B cell (primary cell): ENCODE measurements at regions not wholly inside any gene's neighbourhood (a gene's known extent, or its start where the extent isn't known, plus 50 kb on each side); places are given as distances from the start of the nearest gene placed in this dataset. TPM values are rescaled to one million over a fixed set of nuclear protein-coding genes. Genes with fewer than 3 reads are reported as not detected.

Source experiments
- ATAC-seq: fragments of 200-7000 bp; cut with Tn5 transposase; one replicate; pipeline ENCODE4 v1.10.0; 2021; ENCODE audit warnings: low read depth, mild to moderate bottlenecking, moderate number of reproducible peaks, moderate library complexity
- CTCF ChIA-PET: fragments of 350-600 bp; sonication (Branson Sonifier 250); formaldehyde crosslinking; loops from one replicate; lab custom pipeline; 2021; ENCODE audit warnings: antibody characterized with exemption, inconsistent platforms; lab: Charles Lee
- POLR2A ChIA-PET: fragments of 350-600 bp; sonication (Branson Sonifier 250); formaldehyde crosslinking; loops from one replicate; lab custom pipeline; 2021; ENCODE audit warnings: antibody characterized with exemption; lab: Charles Lee
- DNase-seq: peaks from one replicate; pipeline ENCODE4 v3.0.0; 2013
- H2AFZ ChIP-seq: 2 replicates; pipeline ENCODE4 v1.6.1; 2012; ENCODE audit warnings: mild to moderate bottlenecking, low read depth, low read length; ENCODE audit not compliant: insufficient read depth, poor library complexity, severe bottlenecking
- H3K27ac ChIP-seq, 2 donors: 1 replicate in 1 of 2; 2 replicates in 1 of 2; pipeline ENCODE4 v1.5.1; 2012 to 2013; ENCODE audit warnings: low read length in 2 of 2, mild to moderate bottlenecking in 2 of 2, moderate library complexity in 1 of 2
- H3K27me3 ChIP-seq, 4 experiments: fragments of 200-600 bp in 1 of 4; sonication (generic) in 1 of 4; replicated peaks in 1 of 4; 1 replicate in 2 of 4; 2 replicates in 2 of 4; pipeline versions ENCODE4 v1.6.1 to v1.7.0; 2013 to 2016; ENCODE audit warnings: low read length in 3 of 4, mild to moderate bottlenecking in 2 of 4, mixed read lengths in 1 of 4, moderate library complexity in 1 of 4; ENCODE audit not compliant: insufficient read depth in 4 of 4, control insufficient read depth in 3 of 4; ENCODE audit errors: control extremely low read depth in 1 of 4
- H3K36me3 ChIP-seq, 2 experiments: replicated peaks in 1 of 2; 1 replicate in 1 of 2; 2 replicates in 1 of 2; pipeline versions ENCODE4 v1.6.1 to v1.7.1; 2013; ENCODE audit warnings: low read length in 1 of 2; ENCODE audit not compliant: insufficient read depth in 2 of 2, control insufficient read depth in 1 of 2; ENCODE audit errors: control extremely low read depth in 1 of 2, extremely low read depth in 1 of 2
- H3K4me1 ChIP-seq, 2 donors: fragments of 200-600 bp in 1 of 2; sonication (generic) in 1 of 2; 1 replicate in 1 of 2; 2 replicates in 1 of 2; pipeline versions ENCODE4 v1.5.1 to v1.6.1; 2013 to 2017; ENCODE audit warnings: low read length in 2 of 2; ENCODE audit not compliant: control insufficient read depth in 2 of 2, insufficient read depth in 2 of 2
- H3K4me2 ChIP-seq: replicated peaks from 2 replicates; pipeline ENCODE3; 2012; ENCODE audit warnings: mild to moderate bottlenecking, low read depth, low read length; ENCODE audit not compliant: poor library complexity, severe bottlenecking
- H3K4me3 ChIP-seq, 5 experiments: fragments of 200-600 bp in 1 of 5; sonication (generic) in 1 of 5; 1 replicate in 3 of 5; 2 replicates in 2 of 5; pipeline versions ENCODE4 v1.5.1 to v1.7.0; 2011 to 2016; ENCODE audit warnings: low read length in 4 of 5, mild to moderate bottlenecking in 4 of 5, low read depth in 2 of 5, control low read depth in 1 of 5, moderate library complexity in 1 of 5; ENCODE audit not compliant: insufficient read depth in 1 of 5; ENCODE audit errors: control extremely low read depth in 1 of 5, extremely low read depth in 1 of 5
- H3K79me2 ChIP-seq: fragments of 200-600 bp; sonication (generic); one replicate; pipeline ENCODE4 v1.6.0; 2016; ENCODE audit warnings: low read length; ENCODE audit not compliant: control insufficient read depth, insufficient read depth
- H3K9ac ChIP-seq: fragments of 200-600 bp; sonication (generic); 2 replicates; pipeline ENCODE4 v1.6.1; 2017; ENCODE audit warnings: mild to moderate bottlenecking, low read length, moderate library complexity
- H3K9me3 ChIP-seq, 3 donors: one replicate each; pipeline versions ENCODE4 v1.6.1 to v1.7.1; 2013; ENCODE audit warnings: low read length in 2 of 3; ENCODE audit not compliant: control insufficient read depth in 2 of 3, insufficient read depth in 1 of 3; ENCODE audit errors: control extremely low read depth in 1 of 3
- H4K20me1 ChIP-seq: 2 replicates; pipeline ENCODE4 v1.6.0; 2012; ENCODE audit warnings: mild to moderate bottlenecking, low read length; ENCODE audit not compliant: insufficient read depth, control insufficient read depth, poor library complexity, severe bottlenecking
- H3K27ac Mint-ChIP-seq: one replicate; pipeline ENCODE4 v1.8.0; 2021; ENCODE audit warnings: mixed read lengths
- H3K27me3 Mint-ChIP-seq: one replicate; pipeline ENCODE4 v1.8.0; 2021; ENCODE audit warnings: mixed read lengths
- H3K4me1 Mint-ChIP-seq: one replicate; pipeline ENCODE4 v1.8.0; 2021; ENCODE audit warnings: mixed read lengths
- H3K4me3 Mint-ChIP-seq: one replicate; pipeline ENCODE4 v1.8.0; 2021; ENCODE audit warnings: mixed read lengths
- H3K9me3 Mint-ChIP-seq: one replicate; pipeline ENCODE4 v1.8.0; 2022; ENCODE audit warnings: mixed read lengths; ENCODE audit not compliant: insufficient read depth
- CTCF ChIP-seq: fragments of 200-600 bp; IDR thresholded peaks from one replicate; pipeline ENCODE4 v1.8.0; 2022; ENCODE audit warnings: antibody characterized with exemption, mild to moderate bottlenecking
- EZH2 ChIP-seq: IDR thresholded peaks from 2 replicates; pipeline ENCODE4 v1.6.1; 2012; ENCODE audit warnings: borderline replicate concordance, low read depth, mild to moderate bottlenecking, moderate library complexity, low read length; ENCODE audit not compliant: insufficient read depth, poor library complexity, severe bottlenecking
- WGBS: methylation state at CpG from one replicate; pipeline ENCODE4 v1.1.5; 2013; ENCODE audit warnings: missing lambda C conversion rate; ENCODE audit not compliant: insufficient coverage; 5-methylcytosine and 5-hydroxymethylcytosine counted together
- intact Hi-C: fragments of 100-400 bp; cut with micrococcal nuclease; formaldehyde crosslinking; loops from one replicate; pipeline ENCODE4 v1.10.0; 2022
- small RNA-seq: library from RNA; depleted of rRNA; stranded (forward); fragments of <200 nt; gene quantifications from one replicate; pipeline ENCODE3, GENCODE V24; 2012; ENCODE audit warnings: low replicate concordance, low read depth; ENCODE audit not compliant: insufficient read length

DNA sequence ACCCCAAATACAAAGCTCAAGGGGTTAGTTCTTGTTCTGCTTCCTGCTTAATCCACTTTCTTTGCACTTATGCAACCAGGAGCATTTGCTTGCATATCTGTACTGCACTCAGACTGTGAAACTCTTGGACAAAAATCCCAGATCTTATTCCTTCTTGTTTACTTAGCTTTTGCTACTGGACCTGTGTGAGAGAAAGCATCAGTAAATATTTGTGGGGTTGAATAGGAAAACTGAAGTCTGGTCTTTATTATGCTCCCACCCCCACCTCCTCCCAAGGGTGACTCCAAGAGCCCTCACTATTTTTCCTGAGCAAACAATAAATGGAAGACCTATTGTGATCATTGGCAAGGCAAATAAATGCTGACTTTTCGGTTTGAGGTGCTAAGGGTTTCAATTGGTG is 57.1 kb upstream of the VSTM2A start:
- no peak for ATAC-seq
- no peak overlapping the region for H3K4me3 ChIP-seq
- CTCF ChIA-PET: no interaction called here
- H3K4me1 ChIP-seq: no peaks in the 10 kb centered on the region
- no peaks in the 10 kb centered on the region for H3K79me2 ChIP-seq
- no peak overlapping the region for H3K27ac Mint-ChIP-seq
- no peak for TF ChIP-seq EZH2
- TF ChIP-seq CTCF: no peak
- no peak overlapping the region for H3K27ac ChIP-seq
- H3K4me1 Mint-ChIP-seq: no peaks in the 10 kb centered on the region
- H4K20me1 ChIP-seq: no peaks in the 10 kb centered on the region
- H3K4me2 ChIP-seq: no peak overlapping the region
- H3K9ac ChIP-seq: no peak overlapping the region
- no CpG with 5 or more reads among the region's 1 CpG for WGBS
- H3K36me3 ChIP-seq: no peaks in the 10 kb centered on the region
- no peaks in the 10 kb centered on the region for H3K27me3 Mint-ChIP-seq
- intact Hi-C loops: no loop called here
- H3K27me3 ChIP-seq: no peaks in the 10 kb centered on the region
- H3K9me3 ChIP-seq: peaks cover 0 to 3% (median 2%) of the 10 kb centered on the region in 3 donors
- H3K9me3 Mint-ChIP-seq: peaks cover 7% of the 10 kb centered on the region
- no peak for DNase-seq
- POLR2A ChIA-PET: no interaction called here
- no peak overlapping the region for H2AFZ ChIP-seq
- H3K4me3 Mint-ChIP-seq: no peak overlapping the region

Small RNA genes lying in the stretch of these regions (small RNA-seq; reads per million reads assigned to genes)
- gene AC074348.1 (not detected), gene RNU2-29P (0.76 reads per million)
